OCI-LY7 (cell line): ENCODE measurements at regions not wholly inside any gene's neighbourhood (a gene's known extent, or its start where the extent isn't known, plus 50 kb on each side); places are given as distances from the start of the nearest gene placed in this dataset.

Experiments
- EZH2phosphoT487 ChIP-seq: fragments of 200-600 bp; sonication (generic); IDR thresholded peaks from 2 replicates; pipeline ENCODE4 v1.6.1; 2018; ENCODE audit warnings: low read depth, borderline replicate concordance, mild to moderate bottlenecking, mixed run types, antibody characterized with exemption, low read length, moderate library complexity, mixed read lengths
- TF ChIP-seq, protein P1 (sequence below): fragments of 200-600 bp; sonication (generic); conservative IDR thresholded peaks from 2 replicates; pipeline ENCODE4 v1.5.1; 2014; ENCODE audit warnings: mild to moderate bottlenecking, antibody characterized with exemption, low read length, moderate library complexity, mixed read lengths

DNA sequence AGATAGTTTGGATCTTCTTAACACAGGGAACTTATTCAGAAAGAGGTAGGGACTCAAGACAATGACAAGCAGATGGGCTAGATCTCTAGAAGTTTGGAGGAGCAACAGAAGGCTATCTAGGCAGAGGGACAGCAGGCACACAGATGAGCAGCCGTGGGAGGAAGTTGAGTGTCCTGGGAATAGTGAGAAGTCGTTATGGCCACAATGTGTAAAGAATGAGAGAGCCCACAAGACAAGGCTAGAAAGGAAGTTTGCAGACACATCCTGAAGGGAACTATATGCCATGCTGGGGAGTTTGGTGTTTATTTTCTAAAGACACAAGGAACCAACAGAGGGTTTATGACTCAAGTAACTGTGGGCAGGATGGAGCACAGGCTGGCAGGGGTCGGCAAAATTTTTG is 160.6 kb downstream of the PALM2AKAP2 start:
- TF ChIP-seq, protein P1, sequence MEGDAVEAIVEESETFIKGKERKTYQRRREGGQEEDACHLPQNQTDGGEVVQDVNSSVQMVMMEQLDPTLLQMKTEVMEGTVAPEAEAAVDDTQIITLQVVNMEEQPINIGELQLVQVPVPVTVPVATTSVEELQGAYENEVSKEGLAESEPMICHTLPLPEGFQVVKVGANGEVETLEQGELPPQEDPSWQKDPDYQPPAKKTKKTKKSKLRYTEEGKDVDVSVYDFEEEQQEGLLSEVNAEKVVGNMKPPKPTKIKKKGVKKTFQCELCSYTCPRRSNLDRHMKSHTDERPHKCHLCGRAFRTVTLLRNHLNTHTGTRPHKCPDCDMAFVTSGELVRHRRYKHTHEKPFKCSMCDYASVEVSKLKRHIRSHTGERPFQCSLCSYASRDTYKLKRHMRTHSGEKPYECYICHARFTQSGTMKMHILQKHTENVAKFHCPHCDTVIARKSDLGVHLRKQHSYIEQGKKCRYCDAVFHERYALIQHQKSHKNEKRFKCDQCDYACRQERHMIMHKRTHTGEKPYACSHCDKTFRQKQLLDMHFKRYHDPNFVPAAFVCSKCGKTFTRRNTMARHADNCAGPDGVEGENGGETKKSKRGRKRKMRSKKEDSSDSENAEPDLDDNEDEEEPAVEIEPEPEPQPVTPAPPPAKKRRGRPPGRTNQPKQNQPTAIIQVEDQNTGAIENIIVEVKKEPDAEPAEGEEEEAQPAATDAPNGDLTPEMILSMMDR: no peak
- TF ChIP-seq EZH2phosphoT487: no peak
